K562 (cell line): ENCODE measurements at regions not wholly inside any gene's neighbourhood (a gene's known extent, or its start where the extent isn't known, plus 50 kb on each side); places are given as distances from the start of the nearest gene placed in this dataset.

ENCODE experiments used
- KAT2B ChIP-seq: IDR thresholded peaks from one replicate; pipeline ENCODE4 v1.6.1; 2012; ENCODE audit warnings: low read depth, mild to moderate bottlenecking, control low read depth, inconsistent platforms, low read length, moderate library complexity
- POLR2A ChIP-seq: fragments of 450-650 bp; conservative IDR thresholded peaks from 2 replicates; pipeline ENCODE4 v1.6.1; 2016
- TAL1 ChIP-seq: fragments of 450-650 bp; IDR thresholded peaks from 2 replicates; pipeline ENCODE4 v1.6.1; 2016; ENCODE audit warnings: mild to moderate bottlenecking
- YY1 ChIP-seq, 3 experiments: IDR thresholded peaks; 2 replicates each; pipeline ENCODE4 v1.6.1; 2011; ENCODE audit warnings: low read length in 2 of 3, mild to moderate bottlenecking in 2 of 3, moderate library complexity in 2 of 3, borderline replicate concordance in 1 of 3, control low read depth in 1 of 3, low read depth in 1 of 3; ENCODE audit not compliant: insufficient read depth in 3 of 3, insufficient replicate concordance in 2 of 3, control insufficient read depth in 1 of 3, insufficient read length in 1 of 3; ENCODE audit errors: extremely low read depth in 1 of 3
- TF ChIP-seq, protein P1 (sequence below): fragments of 250-450 bp; sonication (Bioruptor Pico); IDR thresholded peaks from 2 replicates; pipeline ENCODE4 v1.5.0; 2020; ENCODE audit warnings: mild to moderate bottlenecking
- TF ChIP-seq, protein P2 (sequence below): sonication (generic); formaldehyde crosslinking; IDR thresholded peaks from 2 replicates; pipeline ENCODE4 v1.5.0; 2020; ENCODE audit warnings: missing genetic modification reagents

DNA sequence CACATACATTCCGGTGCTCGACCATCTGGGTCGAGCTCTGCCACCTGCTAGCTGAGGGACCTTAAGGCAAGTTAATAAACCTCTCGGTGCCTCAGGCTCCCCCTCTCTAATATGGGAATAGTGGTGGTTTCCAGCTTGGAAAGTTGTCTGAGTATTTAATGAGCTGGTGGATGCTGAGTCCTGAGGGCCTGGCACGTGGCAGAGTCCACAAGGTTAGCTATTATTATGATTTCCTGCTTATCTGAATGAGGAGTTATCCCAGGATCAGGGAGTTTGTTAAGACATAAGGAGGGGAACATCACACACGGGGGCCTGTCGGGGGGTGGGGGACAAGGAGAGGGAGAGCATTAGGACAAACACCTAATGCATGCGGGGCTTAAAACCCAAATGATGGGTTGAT lies 80.1 kb upstream of the SLC22A23 start:
- TF ChIP-seq YY1 (IDR thresholded peaks at IDR 0.05; ENCODE audit: borderline replicate concordance in 1 of 3, control insufficient read depth in 1 of 3, extremely low read depth in 1 of 3, insufficient read depth in 3 of 3, insufficient read length in 1 of 3, insufficient replicate concordance in 2 of 3, low read depth in 1 of 3, low read length in 2 of 3), result no peak
- TF ChIP-seq KAT2B, result no peak
- TF ChIP-seq POLR2A, result no peak
- no peak for TF ChIP-seq TAL1
- TF ChIP-seq, protein P1, sequence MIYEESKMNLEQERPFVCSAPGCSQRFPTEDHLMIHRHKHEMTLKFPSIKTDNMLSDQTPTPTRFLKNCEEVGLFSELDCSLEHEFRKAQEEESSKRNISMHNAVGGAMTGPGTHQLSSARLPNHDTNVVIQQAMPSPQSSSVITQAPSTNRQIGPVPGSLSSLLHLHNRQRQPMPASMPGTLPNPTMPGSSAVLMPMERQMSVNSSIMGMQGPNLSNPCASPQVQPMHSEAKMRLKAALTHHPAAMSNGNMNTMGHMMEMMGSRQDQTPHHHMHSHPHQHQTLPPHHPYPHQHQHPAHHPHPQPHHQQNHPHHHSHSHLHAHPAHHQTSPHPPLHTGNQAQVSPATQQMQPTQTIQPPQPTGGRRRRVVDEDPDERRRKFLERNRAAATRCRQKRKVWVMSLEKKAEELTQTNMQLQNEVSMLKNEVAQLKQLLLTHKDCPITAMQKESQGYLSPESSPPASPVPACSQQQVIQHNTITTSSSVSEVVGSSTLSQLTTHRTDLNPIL (CRISPR knock-in tag), result no peak
- TF ChIP-seq, protein P2, sequence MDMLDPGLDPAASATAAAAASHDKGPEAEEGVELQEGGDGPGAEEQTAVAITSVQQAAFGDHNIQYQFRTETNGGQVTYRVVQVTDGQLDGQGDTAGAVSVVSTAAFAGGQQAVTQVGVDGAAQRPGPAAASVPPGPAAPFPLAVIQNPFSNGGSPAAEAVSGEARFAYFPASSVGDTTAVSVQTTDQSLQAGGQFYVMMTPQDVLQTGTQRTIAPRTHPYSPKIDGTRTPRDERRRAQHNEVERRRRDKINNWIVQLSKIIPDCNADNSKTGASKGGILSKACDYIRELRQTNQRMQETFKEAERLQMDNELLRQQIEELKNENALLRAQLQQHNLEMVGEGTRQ, result no peak
